Omental fat pad (tissue), 3 donors: ENCODE measurements at regions not wholly inside any gene's neighbourhood (a gene's known extent, or its start where the extent isn't known, plus 50 kb on each side); places are given as distances from the start of the nearest gene placed in this dataset.

ENCODE experiments used
- ATAC-seq: fragments of 150-250 bp; one replicate; pipeline ENCODE4 v1.9.1; 2016; ENCODE audit warnings: mild to moderate bottlenecking, moderate library complexity; ENCODE audit not compliant: low FRiP score
- DNase-seq: peaks from one replicate; pipeline ENCODE4 v3.0.0-alpha.2; 2019; ENCODE audit warnings: low spot score
- TF ChIP-seq, protein P1 (sequence below), 3 donors: fragments of 450-650 bp; IDR thresholded peaks; one replicate each; pipeline ENCODE4 v1.5.1; 2016 to 2017; ENCODE audit warnings: antibody characterized with exemption in 3 of 3, mild to moderate bottlenecking in 3 of 3, moderate library complexity in 2 of 3

DNA sequence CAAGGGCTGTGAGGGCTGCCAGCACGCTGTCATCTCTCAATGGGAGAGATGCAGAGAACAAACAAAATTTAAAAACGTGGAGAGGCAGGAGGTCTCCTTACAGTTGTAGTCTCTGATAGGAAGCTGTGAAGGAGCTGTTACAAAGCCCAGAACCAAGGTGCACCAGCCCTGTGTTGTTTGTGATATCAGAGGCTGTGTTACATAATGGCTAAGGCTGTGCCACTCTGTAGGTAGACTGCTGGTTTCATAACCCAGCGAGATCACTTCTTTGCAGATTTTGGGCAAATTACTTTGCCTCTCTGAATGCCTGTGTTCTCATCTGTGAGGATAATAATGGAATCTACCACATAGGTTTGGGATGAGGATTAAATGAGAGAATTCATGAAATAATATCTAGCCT lies 1480.7 kb upstream of the WWC1 start:
- DNase-seq = no peak
- no peak for ATAC-seq
- TF ChIP-seq, protein P1, sequence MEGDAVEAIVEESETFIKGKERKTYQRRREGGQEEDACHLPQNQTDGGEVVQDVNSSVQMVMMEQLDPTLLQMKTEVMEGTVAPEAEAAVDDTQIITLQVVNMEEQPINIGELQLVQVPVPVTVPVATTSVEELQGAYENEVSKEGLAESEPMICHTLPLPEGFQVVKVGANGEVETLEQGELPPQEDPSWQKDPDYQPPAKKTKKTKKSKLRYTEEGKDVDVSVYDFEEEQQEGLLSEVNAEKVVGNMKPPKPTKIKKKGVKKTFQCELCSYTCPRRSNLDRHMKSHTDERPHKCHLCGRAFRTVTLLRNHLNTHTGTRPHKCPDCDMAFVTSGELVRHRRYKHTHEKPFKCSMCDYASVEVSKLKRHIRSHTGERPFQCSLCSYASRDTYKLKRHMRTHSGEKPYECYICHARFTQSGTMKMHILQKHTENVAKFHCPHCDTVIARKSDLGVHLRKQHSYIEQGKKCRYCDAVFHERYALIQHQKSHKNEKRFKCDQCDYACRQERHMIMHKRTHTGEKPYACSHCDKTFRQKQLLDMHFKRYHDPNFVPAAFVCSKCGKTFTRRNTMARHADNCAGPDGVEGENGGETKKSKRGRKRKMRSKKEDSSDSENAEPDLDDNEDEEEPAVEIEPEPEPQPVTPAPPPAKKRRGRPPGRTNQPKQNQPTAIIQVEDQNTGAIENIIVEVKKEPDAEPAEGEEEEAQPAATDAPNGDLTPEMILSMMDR (IDR thresholded peaks at IDR 0.05) = no peak

DNA sequence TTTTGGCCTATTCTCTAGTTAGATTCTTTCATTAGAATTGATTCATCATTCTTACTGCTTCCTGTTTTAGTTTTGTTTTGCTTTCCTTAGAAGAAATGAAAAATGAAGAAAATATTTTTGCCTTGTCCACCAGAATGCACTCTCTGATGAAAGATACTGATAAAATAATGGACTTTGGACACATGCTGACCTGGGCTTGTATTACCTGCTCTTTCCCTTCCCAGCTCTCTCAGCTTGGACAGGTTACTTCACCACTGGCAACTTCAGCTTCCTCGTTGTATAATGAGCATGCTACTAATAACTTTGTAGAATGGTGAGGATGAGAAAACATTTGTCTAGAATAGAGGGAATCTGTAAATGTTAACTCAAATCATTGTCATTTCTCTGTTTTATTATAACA lies 1468.1 kb upstream of the WWC1 start:
- TF ChIP-seq, protein P1 (IDR thresholded peaks at IDR 0.05) = no peak
- no peak for ATAC-seq
- DNase-seq = no peak

DNA sequence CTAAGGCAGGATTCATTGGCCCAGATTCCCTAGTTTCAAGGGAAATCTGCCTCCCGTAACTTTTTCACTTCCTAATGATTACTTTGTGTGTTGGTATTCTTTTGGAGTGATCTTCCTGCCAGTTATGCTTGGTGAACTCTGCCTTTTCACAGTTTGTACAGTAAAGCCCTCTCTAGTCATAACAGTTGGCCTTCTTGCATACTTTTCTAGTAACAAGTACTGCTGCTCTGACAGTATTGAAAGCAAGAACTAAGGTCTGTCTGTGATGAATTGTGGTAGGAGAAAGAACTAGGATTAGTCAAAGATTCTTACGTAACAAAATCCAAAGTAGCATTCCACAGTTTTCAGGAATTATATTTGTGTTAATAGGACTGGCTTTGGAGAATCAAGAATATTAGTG lies 1457.2 kb upstream of the WWC1 start:
- DNase-seq = no peak
- TF ChIP-seq, protein P1 (IDR thresholded peaks at IDR 0.05) = no peak
- ATAC-seq = no peak

DNA sequence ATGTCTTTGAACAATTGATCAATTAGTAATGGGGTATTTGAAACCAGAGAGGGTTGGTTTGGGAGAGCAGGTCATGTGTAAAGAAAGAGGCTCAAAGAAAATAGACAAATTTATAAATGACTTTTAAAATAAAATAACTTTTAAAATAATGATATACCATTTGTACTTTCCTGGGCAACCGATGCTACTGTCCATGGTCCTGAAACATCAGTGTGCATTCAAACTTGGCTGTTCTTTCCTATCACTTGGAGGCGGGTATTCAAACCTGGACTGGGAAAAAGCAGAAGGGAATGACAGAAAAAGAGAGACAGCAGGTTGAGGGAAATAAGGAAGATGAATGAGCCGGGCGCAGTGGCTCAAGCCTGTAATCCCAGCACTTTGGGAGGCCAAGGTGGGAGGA lies 1446.4 kb upstream of the WWC1 start:
- TF ChIP-seq, protein P1 (IDR thresholded peaks at IDR 0.05) = no peak
- ATAC-seq (no peak), DNase-seq (no peak)

DNA sequence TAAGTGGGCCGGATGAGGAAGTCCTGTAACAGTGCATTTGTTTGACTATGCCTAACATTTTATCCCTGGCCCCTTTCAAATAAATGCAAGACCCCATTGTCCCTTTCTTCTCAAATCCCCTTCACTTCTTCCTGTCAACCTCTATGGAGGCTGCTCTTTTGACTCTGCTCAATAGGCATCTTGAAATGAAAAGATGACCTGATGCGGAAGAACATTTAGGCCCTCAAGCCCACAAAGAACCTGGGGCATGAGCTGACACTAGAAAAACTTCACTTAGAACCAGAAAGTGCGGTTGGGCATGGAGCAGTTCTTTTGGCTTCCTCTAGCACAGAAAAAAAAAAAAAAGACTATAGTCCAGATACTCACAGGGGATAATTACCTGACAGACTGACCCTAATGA lies 1434.7 kb upstream of the WWC1 start:
- ATAC-seq (no peak), DNase-seq (no peak)
- TF ChIP-seq, protein P1 (IDR thresholded peaks at IDR 0.05) = no peak

DNA sequence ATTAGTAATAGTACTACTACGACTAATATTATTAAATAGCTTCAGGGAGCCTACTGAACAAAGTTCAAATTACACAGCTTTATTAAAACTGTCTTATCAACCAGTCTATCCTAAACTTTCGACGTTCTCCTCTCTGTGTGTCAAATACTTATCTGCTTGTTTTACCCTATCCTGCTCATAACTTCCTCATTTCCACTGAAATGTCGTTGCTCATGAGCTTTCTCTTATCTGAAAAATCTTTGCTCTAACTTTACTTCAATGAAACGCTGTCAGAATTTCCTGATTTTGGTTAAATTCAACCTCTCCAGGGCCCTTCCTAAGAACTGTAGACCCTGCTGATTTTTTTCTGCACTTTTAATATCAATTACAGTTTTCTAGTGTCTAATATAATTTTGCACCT lies 1431.0 kb upstream of the WWC1 start:
- TF ChIP-seq, protein P1 (IDR thresholded peaks at IDR 0.05) = no peak
- DNase-seq (no peak), ATAC-seq (no peak)

DNA sequence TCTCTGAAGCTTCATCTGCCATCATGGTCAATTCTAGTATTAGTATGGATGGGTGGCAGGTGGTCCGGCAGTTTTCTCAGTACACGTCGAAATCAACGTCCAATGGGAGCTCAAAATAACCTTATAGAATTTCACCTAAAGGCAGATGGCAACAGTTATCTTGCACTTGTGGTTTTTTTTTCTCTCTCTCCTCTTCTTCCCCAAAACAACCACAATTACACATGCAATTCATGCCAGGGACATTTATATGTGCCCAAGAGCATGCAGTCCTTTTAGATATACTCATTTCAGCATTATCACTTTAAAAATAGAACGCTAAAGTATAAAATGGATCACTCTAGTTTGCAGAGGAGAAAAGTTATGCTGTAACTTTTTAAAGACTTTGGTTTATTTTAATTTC lies 1428.9 kb upstream of the WWC1 start:
- TF ChIP-seq, protein P1 (IDR thresholded peaks at IDR 0.05) = no peak
- ATAC-seq = no peak
- DNase-seq = no peak
